Prostate gland (tissue), 2 donors: ENCODE measurements at regions not wholly inside any gene's neighbourhood (a gene's known extent, or its start where the extent isn't known, plus 50 kb on each side); places are given as distances from the start of the nearest gene placed in this dataset.

Experiments
- DNase-seq: peaks from one replicate; pipeline ENCODE4 v3.0.0-alpha.2; 2019; ENCODE audit warnings: low spot score
- H3K27ac ChIP-seq, 2 donors: fragments of 200-600 bp; sonication (generic); 2 replicates each; pipeline ENCODE4 v1.5.1; 2017 to 2019
- H3K27me3 ChIP-seq: fragments of 200-600 bp; sonication (generic); replicated peaks from 2 replicates; pipeline ENCODE4 v1.5.1; 2019; ENCODE audit not compliant: insufficient read depth
- H3K36me3 ChIP-seq, 2 donors: fragments of 200-600 bp; sonication (generic); 1 replicate in 1 of 2; 2 replicates in 1 of 2; pipeline versions ENCODE4 v1.5.1 to v1.8.1; 2017 to 2019
- H3K4me1 ChIP-seq: fragments of 200-600 bp; sonication (generic); replicated peaks from 2 replicates; pipeline ENCODE4 v1.5.1; 2019
- H3K4me3 ChIP-seq, 2 donors: fragments of 200-600 bp; sonication (generic); 2 replicates each; pipeline ENCODE4 v1.5.1; 2017 to 2019
- H3K9me3 ChIP-seq: fragments of 200-600 bp; sonication (generic); 2 replicates; pipeline ENCODE4 v1.5.1; 2017
- POLR2A ChIP-seq: fragments of 450-650 bp; IDR thresholded peaks from one replicate; pipeline ENCODE4 v1.6.1; 2016; ENCODE audit warnings: antibody characterized with exemption, mild to moderate bottlenecking
- POLR2AphosphoS5 ChIP-seq: sonication (generic); formaldehyde crosslinking; IDR thresholded peaks from one replicate; pipeline ENCODE4 v1.6.1; 2017; ENCODE audit warnings: antibody characterized with exemption
- WGBS: methylation state at CpG from one replicate; pipeline ENCODE4 v1.1.5; 2018; 5-methylcytosine and 5-hydroxymethylcytosine counted together
- intact Hi-C: fragments of 100-400 bp; cut with DNase I; formaldehyde crosslinking; loops from one replicate; pipeline ENCODE4 v1.14.2; 2022
- TF ChIP-seq, protein P1 (sequence below), 4 experiments: fragments of 200-600 bp in 2 of 4; fragments of 450-650 bp in 2 of 4; sonication (generic) in 2 of 4; IDR thresholded peaks; 1 replicate in 3 of 4; 2 replicates in 1 of 4; pipeline ENCODE4 v1.5.1; 2016 to 2019; ENCODE audit warnings: antibody characterized with exemption in 4 of 4, mild to moderate bottlenecking in 2 of 4, moderate library complexity in 2 of 4

GRCh38 chr13:71251292-71251951, 615.6 kb downstream of the DACH1 start:
- Histone ChIP-seq H3K4me1 (no peaks in the 10 kb centered on the region), H3K4me3 (no peak overlapping the region), H3K36me3 (no peaks in the 10 kb centered on the region), H3K27ac (no peak overlapping the region), H3K27me3 (no peaks in the 10 kb centered on the region), H3K9me3 (no peaks in the 10 kb centered on the region)
- no peak for TF ChIP-seq POLR2A
- TF ChIP-seq, protein P1, sequence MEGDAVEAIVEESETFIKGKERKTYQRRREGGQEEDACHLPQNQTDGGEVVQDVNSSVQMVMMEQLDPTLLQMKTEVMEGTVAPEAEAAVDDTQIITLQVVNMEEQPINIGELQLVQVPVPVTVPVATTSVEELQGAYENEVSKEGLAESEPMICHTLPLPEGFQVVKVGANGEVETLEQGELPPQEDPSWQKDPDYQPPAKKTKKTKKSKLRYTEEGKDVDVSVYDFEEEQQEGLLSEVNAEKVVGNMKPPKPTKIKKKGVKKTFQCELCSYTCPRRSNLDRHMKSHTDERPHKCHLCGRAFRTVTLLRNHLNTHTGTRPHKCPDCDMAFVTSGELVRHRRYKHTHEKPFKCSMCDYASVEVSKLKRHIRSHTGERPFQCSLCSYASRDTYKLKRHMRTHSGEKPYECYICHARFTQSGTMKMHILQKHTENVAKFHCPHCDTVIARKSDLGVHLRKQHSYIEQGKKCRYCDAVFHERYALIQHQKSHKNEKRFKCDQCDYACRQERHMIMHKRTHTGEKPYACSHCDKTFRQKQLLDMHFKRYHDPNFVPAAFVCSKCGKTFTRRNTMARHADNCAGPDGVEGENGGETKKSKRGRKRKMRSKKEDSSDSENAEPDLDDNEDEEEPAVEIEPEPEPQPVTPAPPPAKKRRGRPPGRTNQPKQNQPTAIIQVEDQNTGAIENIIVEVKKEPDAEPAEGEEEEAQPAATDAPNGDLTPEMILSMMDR (IDR thresholded peaks at IDR 0.05): no peak
- TF ChIP-seq POLR2AphosphoS5: no peak
- no peak for DNase-seq
- WGBS: 75% methylated on average over 4 of the region's 4 CpGs
- intact Hi-C loops: no loop called here

DNA sequence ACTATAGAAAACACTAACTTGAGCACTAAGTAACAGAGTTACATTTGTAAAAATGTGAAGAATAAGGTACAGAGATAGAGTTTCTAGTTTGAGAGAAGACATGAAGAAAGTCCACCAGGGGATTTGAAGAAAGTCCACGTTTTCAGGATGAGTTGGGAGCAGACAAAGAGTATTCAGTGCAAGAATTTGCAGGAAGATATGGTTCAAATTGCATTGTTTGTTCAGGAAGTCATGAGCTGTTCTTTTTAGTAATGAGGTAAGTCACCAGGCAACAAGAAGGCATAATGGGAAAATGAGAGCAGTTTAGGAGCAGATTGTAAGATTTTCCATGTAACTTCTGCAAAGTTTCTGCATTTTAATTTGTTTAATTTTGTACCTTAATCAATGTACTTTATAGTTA, 618.0 kb downstream of the DACH1 start:
- no peak for DNase-seq
- no peaks in the 10 kb centered on the region for H3K9me3 ChIP-seq
- TF ChIP-seq POLR2AphosphoS5 (no peak), POLR2A (no peak)
- TF ChIP-seq, protein P1 (IDR thresholded peaks at IDR 0.05): no peak
- intact Hi-C loops: no loop called here
- H3K27ac ChIP-seq: no peak overlapping the region
- no peaks in the 10 kb centered on the region for H3K27me3 ChIP-seq
- WGBS: 39% methylated on average over 1 of the region's 1 CpG
- no peaks in the 10 kb centered on the region for H3K36me3 ChIP-seq
- H3K4me1 ChIP-seq: no peaks in the 10 kb centered on the region
- H3K4me3 ChIP-seq: no peak overlapping the region

DNA sequence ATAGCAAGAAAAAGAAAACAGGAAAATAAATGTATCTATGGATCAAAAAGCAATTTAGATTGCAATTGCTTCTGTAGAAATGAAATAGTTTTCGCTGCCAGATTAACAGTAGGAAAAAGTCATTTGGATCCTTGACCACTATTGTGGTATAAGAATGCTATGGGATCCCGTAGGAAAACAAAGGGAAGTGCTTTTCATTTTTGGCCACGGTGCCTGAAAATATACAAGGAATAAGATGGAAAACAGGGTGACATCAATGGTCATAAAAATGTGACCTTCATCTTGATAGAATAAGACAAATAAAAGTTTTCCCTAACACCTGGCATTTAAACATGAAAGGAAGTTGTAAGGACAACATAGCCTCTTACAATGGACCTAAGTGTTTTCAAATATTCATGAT, 622.8 kb downstream of the DACH1 start:
- WGBS: 55% methylated on average over 3 of the region's 3 CpGs
- TF ChIP-seq POLR2A: no peak
- no peak for TF ChIP-seq POLR2AphosphoS5
- TF ChIP-seq, protein P1 (IDR thresholded peaks at IDR 0.05): no peak
- H3K36me3 ChIP-seq: no peaks in the 10 kb centered on the region
- H3K9me3 ChIP-seq: no peaks in the 10 kb centered on the region
- no peak overlapping the region for H3K27ac ChIP-seq
- DNase-seq: no peak
- H3K4me3 ChIP-seq: no peak overlapping the region
- no peaks in the 10 kb centered on the region for H3K27me3 ChIP-seq
- H3K4me1 ChIP-seq: no peaks in the 10 kb centered on the region
- intact Hi-C loops: no loop called here

DNA sequence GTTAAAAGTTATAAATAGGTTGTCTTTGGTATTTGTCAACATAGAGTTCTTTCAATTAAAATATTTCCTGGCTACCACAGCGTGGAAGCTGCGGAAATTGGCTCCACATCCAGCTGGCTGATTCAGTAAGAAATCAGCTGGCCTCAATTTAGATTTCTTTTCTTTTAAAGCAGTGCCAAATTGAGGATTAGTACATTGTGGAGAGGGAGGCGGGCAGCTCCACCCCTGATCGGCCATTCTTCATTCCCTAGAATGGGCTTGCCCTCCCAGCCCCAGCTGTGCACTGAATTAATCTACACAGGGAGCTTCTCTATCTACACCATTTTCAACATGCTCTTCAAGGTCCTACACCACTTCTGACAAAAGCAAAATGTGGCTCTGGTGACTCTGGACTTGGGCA, 624.8 kb downstream of the DACH1 start:
- no peaks in the 10 kb centered on the region for H3K27me3 ChIP-seq
- DNase-seq: no peak
- no peak overlapping the region for H3K27ac ChIP-seq
- intact Hi-C loops: no loop called here
- no peaks in the 10 kb centered on the region for H3K9me3 ChIP-seq
- H3K4me1 ChIP-seq: no peaks in the 10 kb centered on the region
- H3K4me3 ChIP-seq: no peak overlapping the region
- no peak for TF ChIP-seq POLR2AphosphoS5
- no peak for TF ChIP-seq POLR2A
- TF ChIP-seq, protein P1 (IDR thresholded peaks at IDR 0.05): no peak
- WGBS: 15% methylated on average over 4 of the region's 4 CpGs
- no peaks in the 10 kb centered on the region for H3K36me3 ChIP-seq

GRCh38 chr13:71240911-71241310, 626.1 kb downstream of the DACH1 start:
- no peaks in the 10 kb centered on the region for H3K27me3 ChIP-seq
- H3K27ac ChIP-seq: no peak overlapping the region
- WGBS: 35% methylated on average over 1 of the region's 1 CpG
- no peak overlapping the region for H3K4me3 ChIP-seq
- TF ChIP-seq POLR2A (no peak), POLR2AphosphoS5 (no peak)
- TF ChIP-seq, protein P1 (IDR thresholded peaks at IDR 0.05): peak in 3 of 4 experiments; percentile 10 to 46 (median 41)
- no peak for DNase-seq
- intact Hi-C loops: no loop called here
- no peaks in the 10 kb centered on the region for H3K4me1 ChIP-seq
- H3K36me3 ChIP-seq: no peaks in the 10 kb centered on the region
- H3K9me3 ChIP-seq: no peaks in the 10 kb centered on the region
